Adipocyte (in vitro differentiated cells): ENCODE measurements at regions not wholly inside any gene's neighbourhood (a gene's known extent, or its start where the extent isn't known, plus 50 kb on each side); places are given as distances from the start of the nearest gene placed in this dataset.
"Not testable (repeated sequence)": the region's sequence is repeated elsewhere in the genome, so short reads cannot be mapped to it uniquely, and the experiment has no call there.

Source experiments
- DNase-seq: peaks from one replicate; pipeline ENCODE4 v3.0.0-alpha.2; 2015; ENCODE audit warnings: low read depth
- H3K27me3 ChIP-seq: replicated peaks from 2 replicates; pipeline ENCODE4 v1.7.0; 2013; ENCODE audit warnings: mild to moderate bottlenecking, low read length, moderate library complexity; ENCODE audit not compliant: control insufficient read depth, insufficient read depth
- H3K36me3 ChIP-seq: 2 replicates; pipeline ENCODE4 v1.7.0; 2013; ENCODE audit warnings: low read length, mild to moderate bottlenecking, moderate library complexity; ENCODE audit not compliant: control insufficient read depth, insufficient read depth, severe bottlenecking
- H3K4me1 ChIP-seq: 2 replicates; pipeline ENCODE4 v1.7.0; 2013; ENCODE audit warnings: mild to moderate bottlenecking, low read length, moderate library complexity; ENCODE audit not compliant: control insufficient read depth, insufficient read depth
- H3K4me3 ChIP-seq: 2 replicates; pipeline ENCODE4 v1.7.0; 2013; ENCODE audit warnings: mild to moderate bottlenecking, low read length, moderate library complexity
- H3K9ac ChIP-seq: 2 replicates; pipeline ENCODE4 v1.7.0; 2013; ENCODE audit warnings: mild to moderate bottlenecking, low read length, moderate library complexity
- H3K9me3 ChIP-seq: 2 replicates; pipeline ENCODE4 v1.7.0; 2013; ENCODE audit warnings: mild to moderate bottlenecking, low read length, moderate library complexity; ENCODE audit not compliant: control insufficient read depth

- not testable (repeated sequence) for H3K36me3 ChIP-seq, H3K4me1 ChIP-seq
These were observed 336.1 kb downstream of the ZNF37A start for GRCh38 chr10:38430242-38430641.

DNA sequence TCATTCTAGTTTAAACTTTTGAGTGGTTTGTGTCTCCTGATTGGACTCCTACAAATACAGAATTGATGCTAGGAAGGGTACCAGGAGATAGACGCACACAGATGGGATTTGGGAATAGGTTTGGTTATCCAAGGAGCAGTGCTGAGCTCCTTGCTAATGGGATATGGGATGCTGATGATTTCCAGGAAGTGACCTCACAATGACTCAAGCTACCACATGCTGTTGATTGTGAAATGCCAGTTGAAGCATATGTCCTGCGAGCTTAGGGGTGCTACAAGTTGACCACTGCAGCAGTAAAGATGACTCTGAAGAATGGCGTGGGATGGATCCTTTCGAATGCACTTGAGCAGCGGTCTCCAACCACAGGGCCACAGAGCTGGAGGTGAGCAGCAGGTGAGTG lies 343.2 kb downstream of the ZNF37A start:
- H3K4me1 ChIP-seq, DNase-seq, H3K9ac ChIP-seq, H3K36me3 ChIP-seq, H3K4me3 ChIP-seq, H3K27me3 ChIP-seq, H3K9me3 ChIP-seq: not testable (repeated sequence)

More at GRCh38 chr10:38430242-38430641, 336.1 kb downstream of the ZNF37A start:
- H3K9me3 ChIP-seq, H3K9ac ChIP-seq, H3K27me3 ChIP-seq, DNase-seq, H3K4me3 ChIP-seq: not testable (repeated sequence)

DNA sequence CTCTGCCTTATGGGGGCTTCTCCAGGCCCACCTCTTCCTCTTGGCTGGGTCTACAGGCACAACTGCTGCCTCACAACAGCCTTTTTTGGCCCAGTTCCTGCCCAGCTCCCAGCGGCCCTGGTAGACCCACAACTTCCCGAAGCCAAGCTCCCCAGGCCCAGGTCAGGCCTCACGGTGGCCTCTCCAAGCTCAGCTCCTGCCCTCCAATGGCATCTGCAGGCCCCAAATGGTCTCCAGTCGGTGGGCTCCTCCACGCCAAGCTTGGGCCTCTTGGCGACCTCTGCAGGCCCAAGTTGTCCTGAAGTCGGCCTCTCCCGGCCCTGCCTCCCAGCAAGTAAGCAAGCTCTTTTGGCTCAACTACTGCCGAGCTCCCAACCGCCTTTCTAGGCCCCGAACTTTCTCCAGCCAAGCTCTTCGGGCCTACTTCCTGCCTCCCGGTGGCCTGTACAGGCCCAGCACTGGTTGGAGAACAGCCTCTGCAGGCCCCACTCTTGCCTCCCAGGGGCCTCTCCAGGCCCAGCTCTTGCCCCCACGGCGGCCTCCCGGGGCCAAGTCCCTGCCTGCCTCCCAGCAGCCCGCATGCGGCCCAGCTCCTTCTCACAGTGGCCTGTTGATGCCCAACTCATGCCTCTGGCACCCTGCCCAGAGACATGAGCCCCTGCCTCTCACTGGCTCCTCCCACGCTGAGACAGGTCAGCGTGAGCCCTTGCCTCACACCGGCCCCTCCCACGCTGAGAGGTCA lies 354.6 kb downstream of the ZNF37A start:
- not testable (repeated sequence) for H3K9me3 ChIP-seq, H3K9ac ChIP-seq, H3K4me3 ChIP-seq, DNase-seq, H3K4me1 ChIP-seq, H3K36me3 ChIP-seq, H3K27me3 ChIP-seq

GRCh38 chr10:38449618-38450017 lies 355.5 kb downstream of the ZNF37A start:
- H3K4me3 ChIP-seq, H3K9ac ChIP-seq, H3K36me3 ChIP-seq, DNase-seq, H3K4me1 ChIP-seq, H3K9me3 ChIP-seq, H3K27me3 ChIP-seq: not testable (repeated sequence)

- H3K36me3 ChIP-seq, H3K9ac ChIP-seq, DNase-seq, H3K4me1 ChIP-seq, H3K27me3 ChIP-seq, H3K4me3 ChIP-seq, H3K9me3 ChIP-seq: not testable (repeated sequence)
These were observed 356.4 kb downstream of the ZNF37A start for GRCh38 chr10:38450372-38451057.

- H3K9ac ChIP-seq, H3K27me3 ChIP-seq, H3K9me3 ChIP-seq, H3K4me1 ChIP-seq, H3K36me3 ChIP-seq, DNase-seq, H3K4me3 ChIP-seq: not testable (repeated sequence)
These were observed 357.3 kb downstream of the ZNF37A start for GRCh38 chr10:38451306-38451967.
